Amniotic stem cell (primary cell): ENCODE measurements at regions not wholly inside any gene's neighbourhood (a gene's known extent, or its start where the extent isn't known, plus 50 kb on each side); places are given as distances from the start of the nearest gene placed in this dataset.
"Not testable (repeated sequence)": the region's sequence is repeated elsewhere in the genome, so short reads cannot be mapped to it uniquely, and the experiment has no call there.

ENCODE experiments used
- DNase-seq: peaks from one replicate; lab custom pipeline; 2025; lab: John Stamatoyannopoulos, UW

GRCh38 chr13:44055681-44056080 is 176.0 kb downstream of the LACC1 start:
- not testable (repeated sequence) for DNase-seq

- no peak for DNase-seq
Observed at GRCh38 chr13:44058067-44058466, 178.4 kb downstream of the LACC1 start.

GRCh38 chr13:44058624-44059215 is 179.0 kb downstream of the LACC1 start:
- no peak for DNase-seq

DNA sequence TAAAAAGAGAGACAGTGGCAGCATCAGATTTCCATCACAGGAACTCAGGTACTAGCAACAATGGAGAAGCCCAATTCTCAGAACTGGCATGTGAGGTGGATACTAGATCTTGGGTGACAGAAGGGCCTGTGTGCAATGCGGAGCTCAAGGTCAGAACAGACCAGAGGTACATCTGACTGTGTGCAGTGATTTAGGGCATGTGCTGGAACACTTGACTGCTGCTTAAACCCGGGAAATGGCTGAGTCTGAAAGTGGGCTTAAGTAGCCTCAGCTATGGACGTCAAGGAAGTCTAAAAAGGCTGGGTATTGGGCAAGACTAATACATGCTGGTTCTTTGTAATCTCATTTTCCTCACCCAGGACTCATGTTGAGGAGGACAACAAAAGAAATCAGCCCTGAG is 182.2 kb downstream of the LACC1 start:
- no peak for DNase-seq

- no peak for DNase-seq
Observed at GRCh38 chr13:44063467-44063866, 183.8 kb downstream of the LACC1 start.

GRCh38 chr13:44063881-44064280 is 184.2 kb downstream of the LACC1 start:
- DNase-seq = no peak

- DNase-seq = no peak
Observed at GRCh38 chr13:44064357-44064756, 184.7 kb downstream of the LACC1 start.

- DNase-seq = peak; percentile 6
Observed at GRCh38 chr13:44068169-44068568, 188.5 kb downstream of the LACC1 start.

GRCh38 chr13:44068737-44069136 is 189.0 kb downstream of the LACC1 start:
- peak; percentile 50 for DNase-seq

DNA sequence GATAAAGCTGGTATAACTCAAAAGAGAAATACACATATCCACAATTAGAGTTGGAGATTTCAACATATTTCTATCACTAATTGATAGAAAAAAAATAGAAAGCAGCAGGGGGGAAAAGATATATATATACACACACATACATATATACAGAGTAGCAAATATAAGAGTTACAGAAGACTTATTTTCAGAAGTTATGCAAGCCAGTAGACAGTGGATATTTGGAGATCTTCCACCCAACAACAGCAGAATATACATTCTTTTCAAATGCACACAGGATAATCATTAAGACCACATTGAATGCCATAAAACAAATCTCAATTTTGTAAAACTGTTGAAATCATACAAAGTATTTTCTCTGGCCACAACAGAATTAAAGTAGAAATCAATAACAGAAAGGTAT is 192.8 kb downstream of the LACC1 start:
- DNase-seq = no peak

GRCh38 chr13:44074611-44075010 is 194.9 kb downstream of the LACC1 start:
- no peak for DNase-seq

- no peak for DNase-seq
Observed at GRCh38 chr13:44075113-44075512, 195.4 kb downstream of the LACC1 start.

- no peak for DNase-seq
Observed at GRCh38 chr13:44078806-44079376, 199.2 kb downstream of the LACC1 start.

DNA sequence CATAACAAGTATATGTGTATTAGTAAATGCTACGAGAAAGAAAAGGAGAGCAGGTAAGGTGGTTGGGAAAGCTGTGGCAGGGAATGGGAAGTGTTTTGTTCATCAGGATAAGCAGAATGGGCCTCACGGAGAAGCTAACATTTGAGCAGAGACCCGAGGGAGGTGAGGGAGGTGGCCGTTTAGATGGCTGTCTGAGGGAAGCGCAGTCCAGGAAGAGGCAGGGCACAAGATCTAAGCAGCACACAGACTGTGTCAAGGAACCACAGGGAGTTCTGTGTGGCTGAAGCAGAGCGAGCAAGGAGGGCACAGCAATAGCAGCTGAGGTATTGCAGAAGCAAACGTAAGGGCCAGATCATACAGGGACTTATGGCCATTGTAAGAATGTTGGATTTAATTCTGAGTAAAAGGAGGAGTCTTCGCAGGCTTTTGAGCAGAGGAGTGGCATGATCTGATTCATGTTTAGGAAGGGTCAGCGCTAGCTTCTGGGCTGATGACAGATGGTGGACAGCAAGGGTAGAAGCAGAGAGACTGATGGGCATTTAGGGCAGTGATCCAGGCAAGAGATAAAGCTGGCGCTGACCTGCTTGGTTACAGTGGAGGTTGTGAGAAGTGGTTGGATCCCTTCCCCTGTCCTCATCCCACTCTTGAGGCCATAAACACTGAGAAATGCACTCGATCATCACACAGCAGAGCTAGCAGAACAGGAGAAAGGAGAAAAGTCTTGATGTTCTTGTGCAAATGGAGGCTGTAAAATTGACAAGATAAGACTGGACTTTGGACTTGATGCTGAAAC is 199.9 kb downstream of the LACC1 start:
- no peak for DNase-seq

- DNase-seq = no peak
Observed at GRCh38 chr13:44084146-44084545, 204.4 kb downstream of the LACC1 start.

DNA sequence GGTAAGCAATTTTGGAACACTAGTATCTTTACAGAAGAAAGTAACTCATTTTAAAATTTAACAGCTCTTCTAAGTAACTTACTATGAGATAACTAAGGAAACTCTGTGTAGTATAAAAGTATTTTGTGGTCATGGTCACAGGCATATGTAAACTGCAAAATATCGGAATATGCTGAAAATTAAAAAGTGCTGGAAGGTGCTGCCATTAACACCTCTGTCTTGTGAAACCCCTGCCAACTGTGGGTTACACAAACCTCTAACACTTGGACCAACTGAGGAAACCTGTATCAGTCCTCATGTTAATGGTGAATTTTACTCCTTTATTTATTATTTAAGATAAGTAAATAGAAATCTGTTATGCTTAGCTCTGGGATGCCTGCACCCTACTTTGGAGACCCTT is 206.7 kb downstream of the LACC1 start:
- DNase-seq = no peak

- DNase-seq = no peak
Observed at GRCh38 chr13:44088411-44088810, 208.7 kb downstream of the LACC1 start.

- DNase-seq = no peak
Observed at GRCh38 chr13:44088991-44089413, 209.3 kb downstream of the LACC1 start.

DNA sequence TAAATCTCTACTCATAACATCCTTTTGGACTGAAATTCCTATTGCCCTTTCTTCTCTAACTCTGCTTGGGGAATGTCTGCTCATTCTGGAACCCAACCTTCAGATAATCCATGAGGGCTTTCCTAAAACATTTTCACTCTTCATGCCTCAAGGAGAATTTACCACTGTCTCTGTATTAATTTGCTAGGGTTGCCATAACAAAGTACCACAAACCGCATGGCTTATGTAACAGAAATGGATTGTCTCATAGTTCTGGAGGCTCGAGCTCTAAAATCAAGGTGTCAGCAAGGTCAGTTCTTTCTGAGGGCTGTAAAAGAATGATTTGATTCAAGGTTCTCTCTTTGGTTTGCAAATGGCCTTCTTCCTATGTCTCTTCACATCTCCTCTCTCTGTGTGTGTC is 209.7 kb downstream of the LACC1 start:
- no peak for DNase-seq

DNA sequence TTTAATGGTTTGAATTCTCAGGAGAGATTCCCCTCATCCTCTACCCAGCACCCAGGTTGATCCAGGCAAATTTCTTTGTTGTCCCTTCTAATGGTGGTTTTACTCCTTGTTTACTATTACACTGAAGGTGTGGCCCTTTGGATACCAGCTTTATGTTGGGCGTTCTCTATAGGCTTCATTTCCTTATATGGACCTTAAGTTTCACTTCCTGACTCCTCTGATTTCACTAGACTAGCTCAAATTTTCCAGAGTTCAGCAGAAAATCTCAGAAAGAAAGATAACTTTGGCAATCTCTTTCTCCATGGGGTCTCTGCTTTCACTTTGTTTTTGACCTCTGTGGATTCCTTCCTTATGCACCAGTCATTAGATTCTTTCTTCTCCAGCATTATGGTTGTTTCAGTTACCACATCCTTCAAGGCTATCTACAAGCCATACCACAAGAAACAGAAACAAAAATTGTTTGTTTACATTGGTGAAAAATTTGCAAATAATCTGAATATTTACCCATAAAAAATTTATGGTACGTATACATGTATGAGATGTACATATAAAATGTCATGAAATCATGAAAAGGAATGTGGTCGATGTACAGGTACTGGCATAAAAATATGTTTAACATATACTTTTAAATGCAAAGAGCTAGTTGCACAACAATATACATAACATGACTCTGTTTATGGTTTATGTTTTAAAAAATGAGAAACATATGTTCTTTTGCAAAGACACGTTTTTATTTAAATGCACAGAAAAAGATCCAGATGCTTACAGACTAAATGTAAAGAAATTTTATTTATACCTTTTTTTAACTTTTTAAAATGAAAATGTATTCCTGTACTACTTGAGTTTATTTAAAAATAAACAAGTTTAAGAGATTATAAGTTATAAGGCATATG is 212.6 kb downstream of the LACC1 start:
- DNase-seq = no peak

DNA sequence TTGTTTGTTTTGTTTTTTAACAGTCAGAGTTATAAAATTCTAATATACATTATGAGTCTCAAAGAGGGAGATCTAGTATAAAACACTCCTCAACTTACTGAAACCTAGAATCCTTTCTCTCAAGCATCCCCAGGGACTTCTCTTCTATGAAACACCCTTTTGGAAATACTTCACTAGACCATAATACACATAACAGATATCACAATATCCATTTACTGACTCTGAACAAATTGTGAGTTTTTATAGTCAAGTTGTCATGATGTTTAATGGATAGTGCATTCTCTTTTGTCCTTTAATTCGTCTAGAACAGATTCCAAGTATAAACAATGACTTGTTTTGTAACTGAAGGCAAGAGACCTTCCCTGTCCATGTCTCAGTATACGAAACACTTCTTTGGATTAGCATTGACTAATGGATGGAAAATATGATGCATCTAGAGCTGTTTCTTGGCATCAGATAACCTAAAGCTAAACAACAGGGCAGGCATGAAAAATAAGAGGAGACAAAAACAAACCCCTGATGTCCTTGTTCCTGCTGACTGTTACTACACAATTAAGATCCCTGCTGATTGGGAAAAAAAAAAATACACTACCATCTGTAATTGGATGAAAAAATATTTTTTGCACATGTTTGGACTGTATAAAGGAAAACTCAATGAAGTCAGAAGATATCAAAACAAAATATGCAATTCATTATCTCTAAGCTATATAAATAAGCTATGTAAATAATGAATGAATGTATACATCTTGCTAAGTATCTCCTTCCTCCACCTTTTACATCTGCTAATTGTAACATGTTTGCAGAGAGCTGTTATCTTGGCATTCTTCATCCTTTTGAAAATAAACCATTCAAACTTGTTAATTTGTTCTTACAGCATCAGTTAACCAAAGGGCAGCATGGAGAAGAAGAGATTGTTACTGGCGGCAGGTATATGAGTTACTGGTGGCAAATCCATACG is 214.2 kb downstream of the LACC1 start:
- no peak for DNase-seq
